Mesodermal cell (in vitro differentiated cells): ENCODE measurements at regions not wholly inside any gene's neighbourhood (a gene's known extent, or its start where the extent isn't known, plus 50 kb on each side); places are given as distances from the start of the nearest gene placed in this dataset.
A peak's percentile ranks its signal among the peaks of the same experiment; 100 is the strongest.

Experiments used
- H3K27ac ChIP-seq: 2 replicates; pipeline ENCODE4 v1.7.0; 2013; ENCODE audit warnings: mild to moderate bottlenecking, low read depth, low read length, moderate library complexity; ENCODE audit not compliant: severe bottlenecking
- H3K36me3 ChIP-seq: 2 replicates; pipeline ENCODE4 v1.7.1; 2013; ENCODE audit warnings: mild to moderate bottlenecking, low read length, moderate library complexity; ENCODE audit not compliant: control insufficient read depth, insufficient read depth
- H3K4me1 ChIP-seq: one replicate; pipeline ENCODE4 v1.7.1; 2013; ENCODE audit warnings: mild to moderate bottlenecking, low read length; ENCODE audit not compliant: insufficient read depth, control insufficient read depth, poor library complexity, severe bottlenecking
- H3K4me3 ChIP-seq: 2 replicates; pipeline ENCODE4 v1.7.0; 2013; ENCODE audit warnings: low read length, control low read depth, mild to moderate bottlenecking; ENCODE audit not compliant: insufficient read depth, poor library complexity, severe bottlenecking; ENCODE audit errors: extremely low read depth
- H3K9me3 ChIP-seq: 2 replicates; pipeline ENCODE4 v1.7.1; 2013; ENCODE audit warnings: mild to moderate bottlenecking, low read length, moderate library complexity; ENCODE audit not compliant: control insufficient read depth
- WGBS, 2 experiments: methylation state at CpG; one replicate each; pipeline ENCODE4 v1.1.5; 2013; ENCODE audit warnings: missing lambda C conversion rate in 2 of 2; ENCODE audit not compliant: insufficient coverage in 2 of 2; 5-methylcytosine and 5-hydroxymethylcytosine counted together

GRCh38 chr21:17352996-17353655 lies 159.7 kb upstream of the CXADR start:
- H3K9me3 ChIP-seq, result no peaks in the 10 kb centered on the region
- WGBS, 2 experiments, result 75 to 77% methylated on average over 1 to 3 of the region's 3 CpGs
- no peaks in the 10 kb centered on the region for H3K4me1 ChIP-seq
- no peak overlapping the region for H3K4me3 ChIP-seq
- no peak overlapping the region for H3K27ac ChIP-seq
- no peaks in the 10 kb centered on the region for H3K36me3 ChIP-seq

DNA sequence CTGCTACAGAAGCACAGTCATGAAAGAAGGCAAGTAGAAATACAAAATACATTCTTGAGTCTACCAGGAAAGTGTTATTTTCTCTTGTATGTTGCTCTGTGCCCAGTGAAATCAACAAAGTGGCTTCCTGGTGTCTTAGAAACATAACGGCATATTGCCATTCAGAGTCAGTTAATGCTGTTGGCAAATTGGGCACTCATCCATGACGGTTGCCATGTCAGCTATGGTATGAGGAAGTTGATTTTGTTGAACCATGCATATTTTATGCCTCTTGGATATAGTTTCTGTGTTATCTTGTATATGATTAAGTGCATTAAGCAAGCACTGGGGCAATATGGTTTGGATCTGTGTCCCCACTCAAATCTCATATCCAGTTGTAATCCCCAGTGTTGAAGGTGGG lies 153.1 kb upstream of the CXADR start:
- 100% methylated on average over 1 to 2 of the region's 2 CpGs for WGBS, 2 experiments
- H3K4me1 ChIP-seq, result no peaks in the 10 kb centered on the region
- no peaks in the 10 kb centered on the region for H3K9me3 ChIP-seq
- H3K4me3 ChIP-seq, result no peak overlapping the region
- no peak overlapping the region for H3K27ac ChIP-seq
- no peaks in the 10 kb centered on the region for H3K36me3 ChIP-seq

DNA sequence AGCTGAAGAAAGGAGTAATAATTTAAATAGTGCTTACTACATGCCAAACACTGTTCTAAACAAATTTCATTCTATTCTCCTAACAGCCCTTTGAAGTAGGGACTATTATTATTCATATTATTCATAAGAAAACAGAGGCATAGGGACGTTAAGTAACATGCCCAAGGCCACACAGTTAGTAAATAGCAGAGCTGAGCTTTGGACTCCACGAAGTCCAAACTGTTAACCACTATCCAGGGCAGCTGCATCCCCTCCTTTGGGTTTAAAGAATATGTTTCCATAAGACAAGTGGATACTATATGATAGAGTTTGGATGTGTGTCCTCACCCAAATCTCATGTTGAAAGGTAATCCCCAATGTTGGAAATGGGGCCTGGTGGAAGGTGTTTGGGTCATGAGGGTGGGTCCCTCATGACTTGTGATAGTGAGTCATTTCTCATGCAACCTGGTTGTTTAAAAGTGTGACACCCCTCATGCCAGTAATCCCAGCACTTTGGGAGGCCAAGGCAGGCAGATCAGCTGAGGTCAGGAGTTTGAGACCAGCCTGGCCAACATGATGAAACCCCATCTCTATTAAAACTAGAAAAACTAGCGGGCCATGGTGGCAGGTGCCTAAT lies 144.0 kb upstream of the CXADR start:
- Histone ChIP-seq H3K27ac (no peak overlapping the region), H3K36me3 (no peaks in the 10 kb centered on the region), H3K9me3 (no peaks in the 10 kb centered on the region), H3K4me1 (peaks cover 11% of the 10 kb centered on the region), H3K4me3 (no peak overlapping the region)
- 60 to 86% methylated on average over 1 to 2 of the region's 3 CpGs for WGBS, 2 experiments

DNA sequence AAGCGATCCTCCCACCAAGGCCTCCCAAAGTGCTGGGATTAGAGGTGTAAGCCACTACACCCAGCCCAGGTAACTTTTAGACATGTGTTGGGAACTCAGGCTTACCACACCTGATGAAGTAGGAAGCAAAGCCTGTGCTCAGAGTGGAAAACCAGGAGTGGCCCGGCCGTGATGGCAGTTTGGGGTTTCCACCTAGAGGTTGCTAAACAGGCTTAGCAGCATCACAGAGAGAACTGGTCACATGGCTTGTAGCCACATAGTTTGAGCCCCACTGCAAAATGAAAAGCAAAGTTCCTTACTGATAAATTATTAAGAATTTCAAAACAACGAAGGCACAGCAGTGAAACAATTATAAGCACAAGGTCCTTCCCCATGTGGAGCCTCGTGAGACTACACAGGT lies 142.6 kb upstream of the CXADR start:
- no peaks in the 10 kb centered on the region for H3K36me3 ChIP-seq
- H3K4me1 ChIP-seq, result peaks cover 11% of the 10 kb centered on the region
- H3K4me3 ChIP-seq, result no peak overlapping the region
- WGBS, 2 experiments, result 93 to 95% methylated on average over 3 to 4 of the region's 5 CpGs
- H3K27ac ChIP-seq, result no peak overlapping the region
- no peaks in the 10 kb centered on the region for H3K9me3 ChIP-seq

DNA sequence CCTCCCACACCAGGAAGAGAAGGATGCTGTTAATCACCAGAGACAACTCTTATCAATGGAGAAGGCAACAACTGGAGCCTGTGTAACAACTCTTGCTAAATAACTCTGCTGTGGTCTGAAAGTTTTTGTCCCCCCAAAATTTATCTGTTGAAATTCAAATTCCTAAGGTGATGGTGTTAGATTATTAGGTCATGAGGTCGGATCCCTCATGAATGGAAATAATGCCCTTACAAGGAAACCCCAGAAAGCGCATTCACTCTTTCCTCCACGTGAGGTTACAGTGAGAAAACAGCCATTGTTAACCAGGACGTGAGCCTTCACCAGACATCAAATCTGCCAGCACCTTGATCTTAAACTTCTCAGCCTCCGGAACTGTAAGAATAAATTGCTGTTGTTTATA lies 141.9 kb upstream of the CXADR start:
- no peaks in the 10 kb centered on the region for H3K9me3 ChIP-seq
- peaks cover 11% of the 10 kb centered on the region for H3K4me1 ChIP-seq
- 49% methylated on average over 3 of the region's 5 CpGs; no CpG with 5 or more reads in 1 of the 2 experiments for WGBS, 2 experiments
- H3K27ac ChIP-seq, result peak overlapping the region; percentile 74
- H3K4me3 ChIP-seq, result no peak overlapping the region
- no peaks in the 10 kb centered on the region for H3K36me3 ChIP-seq

- Histone ChIP-seq H3K27ac (peak overlapping the region; percentile 74), H3K36me3 (no peaks in the 10 kb centered on the region), H3K4me3 (no peak overlapping the region), H3K9me3 (no peaks in the 10 kb centered on the region), H3K4me1 (peaks cover 11% of the 10 kb centered on the region)
- WGBS, 2 experiments, result no CpG with 5 or more reads among the region's 1 CpG
These were observed 141.4 kb upstream of the CXADR start for GRCh38 chr21:17371450-17371849.

DNA sequence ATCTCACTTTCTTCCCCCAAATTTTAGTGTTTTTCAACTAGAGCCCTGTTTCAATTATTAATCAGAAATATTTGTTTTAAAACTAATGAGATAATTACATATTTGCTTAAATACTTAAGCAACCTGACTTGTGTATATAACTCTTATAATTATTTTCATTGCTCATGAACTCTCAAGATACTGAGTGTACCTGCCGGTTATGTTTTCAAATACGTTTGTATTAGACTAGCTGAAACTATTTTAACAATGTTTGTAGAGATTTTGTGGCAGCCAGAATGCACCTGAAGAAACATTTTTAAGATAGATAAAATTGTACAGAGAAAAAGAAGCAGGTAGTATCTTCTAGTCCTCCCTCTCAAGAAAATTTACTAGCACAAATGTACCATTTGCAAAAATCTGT lies 140.6 kb upstream of the CXADR start:
- H3K9me3 ChIP-seq, result no peaks in the 10 kb centered on the region
- H3K4me1 ChIP-seq, result peaks cover 11% of the 10 kb centered on the region
- no CpG with 5 or more reads among the region's 2 CpGs for WGBS, 2 experiments
- no peaks in the 10 kb centered on the region for H3K36me3 ChIP-seq
- H3K27ac ChIP-seq, result no peak overlapping the region
- H3K4me3 ChIP-seq, result no peak overlapping the region

DNA sequence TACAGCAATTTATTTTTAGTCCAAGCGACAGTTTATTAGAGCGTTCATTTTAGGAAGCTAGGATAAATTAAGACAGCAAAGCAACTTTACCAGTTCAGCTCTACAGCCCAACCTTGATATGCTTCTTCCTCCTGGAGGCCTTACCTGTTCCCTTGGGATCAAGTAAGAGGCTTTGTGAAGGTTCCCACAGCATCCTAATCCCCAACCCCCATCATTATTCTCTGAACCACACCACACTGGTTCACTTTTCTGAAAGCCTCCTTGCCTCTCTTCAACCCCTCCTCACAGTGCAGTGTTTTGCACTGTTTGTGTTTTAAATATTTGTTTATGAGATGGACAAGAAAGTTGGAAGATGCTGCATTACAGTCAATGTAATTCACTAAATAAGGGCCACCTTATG lies 126.3 kb upstream of the CXADR start:
- WGBS, 2 experiments, result 50 to 83% methylated on average over 1 to 2 of the region's 2 CpGs
- H3K27ac ChIP-seq, result no peak overlapping the region
- H3K4me3 ChIP-seq, result no peak overlapping the region
- H3K36me3 ChIP-seq, result no peaks in the 10 kb centered on the region
- no peaks in the 10 kb centered on the region for H3K4me1 ChIP-seq
- no peaks in the 10 kb centered on the region for H3K9me3 ChIP-seq

GRCh38 chr21:17387030-17387617 lies 125.7 kb upstream of the CXADR start:
- H3K36me3 ChIP-seq, result no peaks in the 10 kb centered on the region
- H3K9me3 ChIP-seq, result no peaks in the 10 kb centered on the region
- no peaks in the 10 kb centered on the region for H3K4me1 ChIP-seq
- H3K4me3 ChIP-seq, result no peak overlapping the region
- no peak overlapping the region for H3K27ac ChIP-seq
- WGBS, 2 experiments, result no CpG with 5 or more reads among the region's 7 CpGs

DNA sequence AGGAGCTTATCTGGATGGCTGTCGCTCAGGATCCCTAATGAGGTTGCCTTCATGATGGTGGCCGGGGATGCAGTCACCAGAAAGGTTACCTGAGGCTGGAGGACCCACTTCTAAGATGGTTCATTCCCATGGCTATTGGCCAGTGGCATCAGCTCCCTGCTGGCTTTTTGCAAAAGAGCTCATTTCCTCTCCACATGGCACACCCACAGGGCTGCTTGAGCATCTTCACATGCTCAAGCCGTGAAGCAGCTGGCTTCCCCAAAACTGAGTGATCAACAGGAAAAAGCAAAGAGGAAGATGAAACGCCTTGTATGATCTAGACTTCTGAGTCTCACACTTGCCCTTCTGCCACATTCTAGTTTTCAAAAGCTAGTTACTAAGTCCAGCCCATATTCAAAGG lies 124.6 kb upstream of the CXADR start:
- no peaks in the 10 kb centered on the region for H3K4me1 ChIP-seq
- H3K4me3 ChIP-seq, result no peak overlapping the region
- H3K27ac ChIP-seq, result no peak overlapping the region
- no peaks in the 10 kb centered on the region for H3K9me3 ChIP-seq
- 80 to 96% methylated on average over 2 to 3 of the region's 4 CpGs for WGBS, 2 experiments
- H3K36me3 ChIP-seq, result no peaks in the 10 kb centered on the region

- no peaks in the 10 kb centered on the region for H3K36me3 ChIP-seq
- H3K4me3 ChIP-seq, result no peak overlapping the region
- H3K4me1 ChIP-seq, result no peaks in the 10 kb centered on the region
- no peaks in the 10 kb centered on the region for H3K9me3 ChIP-seq
- 100% methylated on average over 1 of the region's 1 CpG; no CpG with 5 or more reads in 1 of the 2 experiments for WGBS, 2 experiments
- no peak overlapping the region for H3K27ac ChIP-seq
These were observed 123.5 kb upstream of the CXADR start for GRCh38 chr21:17389311-17389710.
